ENCODE measurements at regions not wholly inside any gene's neighbourhood (a gene's known extent, or its start where the extent isn't known, plus 50 kb on each side); places are given as distances from the start of the nearest gene placed in this dataset.

DNA sequence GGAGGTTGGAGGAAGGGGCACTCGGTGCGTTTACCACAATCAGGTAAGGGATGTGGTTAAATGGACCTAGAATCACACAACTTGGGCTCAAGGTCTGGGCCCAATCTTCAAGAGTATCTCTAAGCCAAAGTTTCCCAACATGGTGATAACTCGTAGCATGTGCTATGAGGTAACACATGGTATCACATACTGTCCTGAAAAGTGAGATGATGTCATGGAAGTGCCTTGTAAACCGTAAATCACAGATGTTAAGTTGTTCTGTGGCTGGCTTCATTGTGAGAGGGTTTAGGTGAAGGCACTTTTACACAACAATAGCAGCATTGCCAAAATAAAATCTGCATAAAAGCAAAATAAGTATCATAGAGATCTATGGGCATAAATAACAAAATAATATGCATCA, 551.8 kb downstream of the PLCL1 start:
- no peak overlapping the region for H3K4me3 ChIP-seq (ENCODE audit: low read length in 2 of 2)
- H3K27ac Mint-ChIP-seq = no peak overlapping the region
- no peaks in the 10 kb centered on the region for H3K36me3 Mint-ChIP-seq
- H3K27me3 ChIP-seq (ENCODE audit: insufficient read depth, low read length) = no peaks in the 10 kb centered on the region
- peaks cover 21 to 30% of the 10 kb centered on the region in 2 donors for H3K27me3 Mint-ChIP-seq
- ChIA-PET POLR2A (ENCODE audit: partially characterized antibody) (no interaction called here), CTCF (ENCODE audit: partially characterized antibody) (no interaction called here)
- H3K9me3 ChIP-seq (ENCODE audit: control insufficient read depth in 1 of 2, low read length in 2 of 2) = no peaks in the 10 kb centered on the region
- H3K4me1 ChIP-seq (ENCODE audit: insufficient read depth, low read length) = no peaks in the 10 kb centered on the region
- H3K9me3 Mint-ChIP-seq = no peaks in the 10 kb centered on the region
- H3K27ac ChIP-seq (ENCODE audit: low read depth, low read length) = no peak overlapping the region
- no peak overlapping the region for H3K4me3 Mint-ChIP-seq
- no peak for DNase-seq
- no peaks in the 10 kb centered on the region for H3K36me3 ChIP-seq (ENCODE audit: insufficient read depth, low read length)
- intact Hi-C loops (cut with micrococcal nuclease) = no loop called here
- no peaks in the 10 kb centered on the region for H3K4me1 Mint-ChIP-seq

GRCh38 chr2:198351647-198352046, 547.3 kb downstream of the PLCL1 start:
- H3K27ac ChIP-seq (ENCODE audit: low read depth, low read length) = no peak overlapping the region
- intact Hi-C loops (cut with micrococcal nuclease) = no loop called here
- H3K4me3 Mint-ChIP-seq = no peak overlapping the region
- H3K27me3 Mint-ChIP-seq = peaks cover 13 to 18% of the 10 kb centered on the region in 2 donors
- no peaks in the 10 kb centered on the region for H3K36me3 ChIP-seq (ENCODE audit: insufficient read depth, low read length)
- H3K9me3 Mint-ChIP-seq = no peaks in the 10 kb centered on the region
- no peak overlapping the region for H3K4me3 ChIP-seq (ENCODE audit: low read length in 2 of 2)
- no peaks in the 10 kb centered on the region for H3K27me3 ChIP-seq (ENCODE audit: insufficient read depth, low read length)
- ChIA-PET CTCF (ENCODE audit: partially characterized antibody) (no interaction called here), POLR2A (ENCODE audit: partially characterized antibody) (no interaction called here)
- DNase-seq = no peak
- H3K27ac Mint-ChIP-seq = no peak overlapping the region
- no peaks in the 10 kb centered on the region for H3K36me3 Mint-ChIP-seq
- no peaks in the 10 kb centered on the region for H3K4me1 Mint-ChIP-seq
- H3K4me1 ChIP-seq (ENCODE audit: insufficient read depth, low read length) = no peaks in the 10 kb centered on the region
- no peaks in the 10 kb centered on the region for H3K9me3 ChIP-seq (ENCODE audit: control insufficient read depth in 1 of 2, low read length in 2 of 2)

- Mint-ChIP-seq H3K9me3 (no peaks in the 10 kb centered on the region), H3K4me1 (no peaks in the 10 kb centered on the region), H3K27ac (no peak overlapping the region), H3K36me3 (no peaks in the 10 kb centered on the region), H3K27me3 (peaks cover 10 to 12% of the 10 kb centered on the region in 2 donors), H3K4me3 (no peak overlapping the region)
- ChIA-PET CTCF (ENCODE audit: partially characterized antibody) (interaction anchor here (1.4 kb wide), 1 partner anchor 15 kb away, joined by 3 read pairs; no protein-coding TSS in a partner anchor), POLR2A (ENCODE audit: partially characterized antibody) (no interaction called here)
- Histone ChIP-seq H3K27me3 (ENCODE audit: insufficient read depth, low read length) (no peaks in the 10 kb centered on the region), H3K4me1 (ENCODE audit: insufficient read depth, low read length) (no peaks in the 10 kb centered on the region), H3K4me3 (ENCODE audit: low read length in 2 of 2) (no peak overlapping the region), H3K9me3 (ENCODE audit: control insufficient read depth in 1 of 2, low read length in 2 of 2) (no peaks in the 10 kb centered on the region), H3K27ac (ENCODE audit: low read depth, low read length) (no peak overlapping the region), H3K36me3 (ENCODE audit: insufficient read depth, low read length) (no peaks in the 10 kb centered on the region)
- intact Hi-C loops (cut with micrococcal nuclease) = no loop called here
- DNase-seq = no peak
Measured at GRCh38 chr2:198347946-198348345, 543.6 kb downstream of the PLCL1 start.

DNA sequence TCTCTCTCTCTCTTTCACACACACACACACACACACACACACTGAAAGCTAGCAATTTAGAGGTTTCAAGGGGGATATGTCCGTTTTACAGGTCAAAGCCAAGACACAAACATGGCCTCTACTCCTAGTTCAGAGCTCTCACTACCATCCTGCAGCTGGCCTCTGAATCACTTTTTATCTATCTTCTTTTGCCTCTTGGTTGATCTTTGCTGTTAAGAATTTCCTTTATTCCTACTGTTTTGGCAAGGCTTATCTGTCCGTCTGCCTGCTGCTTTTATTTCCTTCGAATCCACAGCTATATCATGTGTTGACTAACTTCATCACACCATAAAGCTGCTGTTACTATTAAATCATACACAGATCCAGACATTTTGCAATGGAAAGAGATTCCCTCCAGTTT, 543.0 kb downstream of the PLCL1 start:
- ChIA-PET POLR2A (ENCODE audit: partially characterized antibody) (no interaction called here), CTCF (ENCODE audit: partially characterized antibody) (interaction anchor here (1.4 kb wide), 1 partner anchor 14 kb away, joined by 3 read pairs; no protein-coding TSS in a partner anchor)
- H3K9me3 Mint-ChIP-seq = no peaks in the 10 kb centered on the region
- H3K27me3 ChIP-seq (ENCODE audit: insufficient read depth, low read length) = no peaks in the 10 kb centered on the region
- H3K27me3 Mint-ChIP-seq = peaks cover 11 to 12% of the 10 kb centered on the region in 2 donors
- no peak overlapping the region for H3K27ac Mint-ChIP-seq
- no peaks in the 10 kb centered on the region for H3K36me3 ChIP-seq (ENCODE audit: insufficient read depth, low read length)
- no peak overlapping the region for H3K27ac ChIP-seq (ENCODE audit: low read depth, low read length)
- H3K4me3 Mint-ChIP-seq = no peak overlapping the region
- H3K4me3 ChIP-seq (ENCODE audit: low read length in 2 of 2) = no peak overlapping the region
- no peak for DNase-seq
- intact Hi-C loops (cut with micrococcal nuclease) = no loop called here
- no peaks in the 10 kb centered on the region for H3K4me1 Mint-ChIP-seq
- no peaks in the 10 kb centered on the region for H3K36me3 Mint-ChIP-seq
- H3K9me3 ChIP-seq (ENCODE audit: control insufficient read depth in 1 of 2, low read length in 2 of 2) = no peaks in the 10 kb centered on the region
- no peaks in the 10 kb centered on the region for H3K4me1 ChIP-seq (ENCODE audit: insufficient read depth, low read length)

DNA sequence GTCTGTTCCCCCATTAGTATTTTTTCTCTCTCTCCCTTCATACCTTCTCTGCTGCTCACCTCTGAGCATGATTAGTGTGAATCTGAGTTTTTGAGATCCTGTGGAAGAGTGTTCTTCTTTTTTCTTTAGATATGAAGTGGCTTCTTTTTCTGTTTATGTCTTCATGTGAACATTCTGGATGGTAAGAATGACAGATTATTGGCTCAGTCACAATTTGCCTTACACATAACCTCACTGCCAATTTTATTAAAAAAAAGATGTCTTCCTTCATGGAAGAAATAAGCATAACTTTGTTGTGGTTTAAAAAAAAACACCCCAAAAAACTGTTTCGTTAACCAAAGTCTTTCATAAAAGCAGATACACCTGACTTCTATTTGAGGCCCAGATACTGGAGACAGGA, 539.1 kb downstream of the PLCL1 start:
- Mint-ChIP-seq H3K27me3 (peaks cover 6 to 15% of the 10 kb centered on the region in 2 donors), H3K27ac (no peak overlapping the region), H3K36me3 (no peaks in the 10 kb centered on the region), H3K4me3 (no peak overlapping the region), H3K4me1 (no peaks in the 10 kb centered on the region), H3K9me3 (no peaks in the 10 kb centered on the region)
- POLR2A ChIA-PET (ENCODE audit: partially characterized antibody) = no interaction called here
- no peaks in the 10 kb centered on the region for H3K4me1 ChIP-seq (ENCODE audit: insufficient read depth, low read length)
- no peaks in the 10 kb centered on the region for H3K27me3 ChIP-seq (ENCODE audit: insufficient read depth, low read length)
- H3K4me3 ChIP-seq (ENCODE audit: low read length in 2 of 2) = no peak overlapping the region
- no peaks in the 10 kb centered on the region for H3K36me3 ChIP-seq (ENCODE audit: insufficient read depth, low read length)
- H3K9me3 ChIP-seq (ENCODE audit: control insufficient read depth in 1 of 2, low read length in 2 of 2) = no peaks in the 10 kb centered on the region
- intact Hi-C loops (cut with micrococcal nuclease) = no loop called here
- no peak overlapping the region for H3K27ac ChIP-seq (ENCODE audit: low read depth, low read length)
- CTCF ChIA-PET (ENCODE audit: partially characterized antibody) = no interaction called here
- no peak for DNase-seq

GRCh38 chr2:198340846-198341245, 536.5 kb downstream of the PLCL1 start:
- CTCF ChIA-PET (ENCODE audit: partially characterized antibody) = interaction anchor here (1.1 kb wide), 2 partner anchors 8 to 27 kb away, joined by 3 to 4 read pairs; no protein-coding TSS in a partner anchor
- intact Hi-C loops (cut with micrococcal nuclease) = no loop called here
- POLR2A ChIA-PET (ENCODE audit: partially characterized antibody) = no interaction called here
- Mint-ChIP-seq H3K27ac (no peak overlapping the region), H3K27me3 (peaks cover 14 to 19% of the 10 kb centered on the region in 2 donors), H3K36me3 (no peaks in the 10 kb centered on the region), H3K4me3 (no peak overlapping the region), H3K4me1 (no peaks in the 10 kb centered on the region), H3K9me3 (no peaks in the 10 kb centered on the region)
- Histone ChIP-seq H3K27ac (ENCODE audit: low read depth, low read length) (no peak overlapping the region), H3K4me1 (ENCODE audit: insufficient read depth, low read length) (no peaks in the 10 kb centered on the region), H3K9me3 (ENCODE audit: control insufficient read depth in 1 of 2, low read length in 2 of 2) (no peaks in the 10 kb centered on the region), H3K36me3 (ENCODE audit: insufficient read depth, low read length) (no peaks in the 10 kb centered on the region), H3K27me3 (ENCODE audit: insufficient read depth, low read length) (no peaks in the 10 kb centered on the region), H3K4me3 (ENCODE audit: low read length in 2 of 2) (no peak overlapping the region)
- DNase-seq = no peak

GRCh38 chr2:198339116-198339515, 534.7 kb downstream of the PLCL1 start:
- no peak overlapping the region for H3K27ac ChIP-seq (ENCODE audit: low read depth, low read length)
- intact Hi-C loops (cut with micrococcal nuclease) = no loop called here
- ChIA-PET CTCF (ENCODE audit: partially characterized antibody) (no interaction called here), POLR2A (ENCODE audit: partially characterized antibody) (no interaction called here)
- DNase-seq = no peak
- Mint-ChIP-seq H3K27me3 (peaks cover 9 to 17% of the 10 kb centered on the region in 2 donors), H3K4me3 (no peak overlapping the region), H3K36me3 (no peaks in the 10 kb centered on the region), H3K4me1 (no peaks in the 10 kb centered on the region), H3K9me3 (no peaks in the 10 kb centered on the region), H3K27ac (no peak overlapping the region)
- no peaks in the 10 kb centered on the region for H3K27me3 ChIP-seq (ENCODE audit: insufficient read depth, low read length)
- H3K36me3 ChIP-seq (ENCODE audit: insufficient read depth, low read length) = no peaks in the 10 kb centered on the region
- H3K4me1 ChIP-seq (ENCODE audit: insufficient read depth, low read length) = no peaks in the 10 kb centered on the region
- H3K9me3 ChIP-seq (ENCODE audit: control insufficient read depth in 1 of 2, low read length in 2 of 2) = no peaks in the 10 kb centered on the region
- no peak overlapping the region for H3K4me3 ChIP-seq (ENCODE audit: low read length in 2 of 2)

DNA sequence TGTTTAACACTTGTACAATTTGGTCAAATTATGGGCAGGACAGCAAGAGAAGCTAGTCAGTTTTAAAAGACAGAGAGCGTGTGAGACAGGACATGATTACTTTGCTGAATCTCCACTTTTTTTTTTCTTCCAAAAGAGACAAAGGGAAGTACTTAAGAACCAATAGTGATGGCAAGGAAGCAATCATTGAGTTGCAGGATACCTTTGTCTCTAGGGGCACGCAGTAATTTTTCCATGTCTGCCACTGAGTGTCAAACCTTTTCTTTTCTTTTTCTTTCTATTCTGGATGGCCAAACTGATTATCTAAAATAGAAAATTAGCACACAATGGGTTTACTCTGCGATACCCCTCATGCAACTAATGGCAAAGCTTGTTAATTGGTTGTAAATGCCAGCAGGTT, 533.0 kb downstream of the PLCL1 start:
- no peaks in the 10 kb centered on the region for H3K9me3 Mint-ChIP-seq
- H3K4me3 Mint-ChIP-seq = no peak overlapping the region
- Histone ChIP-seq H3K4me3 (ENCODE audit: low read length in 2 of 2) (no peak overlapping the region), H3K27ac (ENCODE audit: low read depth, low read length) (no peak overlapping the region), H3K27me3 (ENCODE audit: insufficient read depth, low read length) (no peaks in the 10 kb centered on the region), H3K4me1 (ENCODE audit: insufficient read depth, low read length) (no peaks in the 10 kb centered on the region), H3K36me3 (ENCODE audit: insufficient read depth, low read length) (no peaks in the 10 kb centered on the region), H3K9me3 (ENCODE audit: control insufficient read depth in 1 of 2, low read length in 2 of 2) (no peaks in the 10 kb centered on the region)
- peaks cover 10 to 13% of the 10 kb centered on the region in 2 donors for H3K27me3 Mint-ChIP-seq
- ChIA-PET CTCF (ENCODE audit: partially characterized antibody) (no interaction called here), POLR2A (ENCODE audit: partially characterized antibody) (no interaction called here)
- H3K4me1 Mint-ChIP-seq = no peaks in the 10 kb centered on the region
- no peak for DNase-seq
- H3K27ac Mint-ChIP-seq = no peak overlapping the region
- intact Hi-C loops (cut with micrococcal nuclease) = no loop called here
- no peaks in the 10 kb centered on the region for H3K36me3 Mint-ChIP-seq

Data from CD4-positive, alpha-beta memory T cell (primary cell).